Caco-2 (cell line): ENCODE measurements at regions not wholly inside any gene's neighbourhood (a gene's known extent, or its start where the extent isn't known, plus 50 kb on each side); places are given as distances from the start of the nearest gene placed in this dataset.

Experiments
- BruUV-seq: library from RNA; stranded (reverse); fragments of 400-500 nt; replicated peaks from 2 replicates; lab custom pipeline; 2021; lab: Mats Ljungman, UMichigan
- CTCF ChIA-PET: fragments of 300-600 bp; sonication (Branson Sonifier 250); formaldehyde crosslinking; loops from one replicate; lab custom pipeline; 2022; ENCODE audit warnings: antibody characterized with exemption; lab: Charles Lee
- POLR2A ChIA-PET: fragments of 300-600 bp; sonication (Branson Sonifier 250); formaldehyde crosslinking; loops from one replicate; lab custom pipeline; 2022; ENCODE audit warnings: antibody characterized with exemption; lab: Charles Lee
- DNase-seq, 2 experiments: peaks; one replicate each; pipeline versions ENCODE4 v3.0.0 to v3.0.0-alpha.2; 2020 to 2022
- H3K27me3 ChIP-seq: replicated peaks from 2 replicates; pipeline ENCODE4 v1.6.0; 2011; ENCODE audit warnings: low read length; ENCODE audit not compliant: control insufficient read depth, insufficient read depth
- H3K36me3 ChIP-seq: 2 replicates; pipeline ENCODE4 v1.5.1; 2011; ENCODE audit warnings: low read length; ENCODE audit not compliant: control insufficient read depth, insufficient read depth
- H3K4me1 ChIP-seq: fragments of 250-450 bp; sonication (Bioruptor Pico); 2 replicates; pipeline ENCODE4 v1.5.1; 2020; ENCODE audit warnings: mild to moderate bottlenecking
- H3K4me3 ChIP-seq: 2 replicates; pipeline ENCODE4 v1.5.1; 2011; ENCODE audit warnings: low read depth, mild to moderate bottlenecking, control low read depth, low read length
- H3K9me3 ChIP-seq: fragments of 250-450 bp; sonication (Bioruptor Pico); 2 replicates; pipeline ENCODE4 v1.5.1; 2020; ENCODE audit warnings: mild to moderate bottlenecking, moderate library complexity
- H3K27ac Mint-ChIP-seq: one replicate; pipeline ENCODE4 v1.8.0; 2022; ENCODE audit warnings: mixed read lengths; ENCODE audit not compliant: unreplicated experiment
- H3K27me3 Mint-ChIP-seq: one replicate; pipeline ENCODE4 v1.8.0; 2022; ENCODE audit warnings: mixed read lengths; ENCODE audit not compliant: insufficient read depth, unreplicated experiment
- H3K36me3 Mint-ChIP-seq: one replicate; pipeline ENCODE4 v1.8.0; 2022; ENCODE audit warnings: mild to moderate bottlenecking, mixed read lengths; ENCODE audit not compliant: insufficient read depth, unreplicated experiment
- H3K4me1 Mint-ChIP-seq: one replicate; pipeline ENCODE4 v1.8.0; 2022; ENCODE audit warnings: low read depth, mixed read lengths; ENCODE audit not compliant: unreplicated experiment
- H3K4me3 Mint-ChIP-seq: one replicate; pipeline ENCODE4 v1.8.0; 2022; ENCODE audit warnings: mild to moderate bottlenecking, moderate library complexity, mixed read lengths; ENCODE audit not compliant: unreplicated experiment
- H3K9me3 Mint-ChIP-seq: one replicate; pipeline ENCODE4 v1.8.0; 2022; ENCODE audit warnings: mixed read lengths; ENCODE audit not compliant: unreplicated experiment
- CTCF ChIP-seq, 2 experiments: fragments of 200-600 bp in 1 of 2; IDR thresholded peaks; 1 replicate in 1 of 2; 2 replicates in 1 of 2; pipeline versions ENCODE4 v1.5.1 to v1.8.0; 2011 to 2022; ENCODE audit warnings: antibody characterized with exemption in 1 of 2, control low read depth in 1 of 2, inconsistent platforms in 1 of 2, low read depth in 1 of 2, low read length in 1 of 2, mild to moderate bottlenecking in 1 of 2, moderate library complexity in 1 of 2; ENCODE audit not compliant: insufficient read depth in 1 of 2, severe bottlenecking in 1 of 2, unreplicated experiment in 1 of 2
- intact Hi-C: fragments of 100-400 bp; cut with micrococcal nuclease; formaldehyde crosslinking; loops from one replicate; pipeline ENCODE4 v1.10.0; 2022; ENCODE audit not compliant: unreplicated experiment

- TF ChIP-seq CTCF (IDR thresholded peaks at IDR 0.05; ENCODE audit: insufficient read depth in 1 of 2, low read depth in 1 of 2, low read length in 1 of 2, severe bottlenecking in 1 of 2, unreplicated experiment in 1 of 2), result no peak
- POLR2A ChIA-PET, result no interaction called here
- Mint-ChIP-seq H3K9me3 (no peaks in the 10 kb centered on the region), H3K4me3 (no peak overlapping the region), H3K4me1 (no peaks in the 10 kb centered on the region), H3K36me3 (no peaks in the 10 kb centered on the region), H3K27me3 (no peaks in the 10 kb centered on the region), H3K27ac (no peak overlapping the region)
- Histone ChIP-seq H3K4me3 (no peak overlapping the region), H3K9me3 (no peaks in the 10 kb centered on the region), H3K27me3 (no peaks in the 10 kb centered on the region), H3K36me3 (no peaks in the 10 kb centered on the region), H3K4me1 (no peaks in the 10 kb centered on the region)
- DNase-seq, result no peak
- BruUV-seq, result no TSS peak
- intact Hi-C loops, result no loop called here
- CTCF ChIA-PET, result no interaction called here
Measured at GRCh38 chr1:24996456-24996855, 66.4 kb upstream of the RUNX3 start.

GRCh38 chr1:24995661-24996060, 65.6 kb upstream of the RUNX3 start:
- Mint-ChIP-seq H3K9me3 (no peaks in the 10 kb centered on the region), H3K27me3 (peaks cover 3% of the 10 kb centered on the region), H3K27ac (no peak overlapping the region), H3K4me1 (no peaks in the 10 kb centered on the region), H3K4me3 (no peak overlapping the region), H3K36me3 (no peaks in the 10 kb centered on the region)
- DNase-seq, result no peak
- ChIA-PET POLR2A (no interaction called here), CTCF (no interaction called here)
- H3K27me3 ChIP-seq, result no peaks in the 10 kb centered on the region
- H3K36me3 ChIP-seq, result no peaks in the 10 kb centered on the region
- H3K9me3 ChIP-seq, result no peaks in the 10 kb centered on the region
- intact Hi-C loops, result no loop called here
- no peak overlapping the region for H3K4me3 ChIP-seq
- BruUV-seq, result no TSS peak
- no peaks in the 10 kb centered on the region for H3K4me1 ChIP-seq
- no peak for TF ChIP-seq CTCF (IDR thresholded peaks at IDR 0.05; ENCODE audit: insufficient read depth in 1 of 2, low read depth in 1 of 2, low read length in 1 of 2, severe bottlenecking in 1 of 2, unreplicated experiment in 1 of 2)

DNA sequence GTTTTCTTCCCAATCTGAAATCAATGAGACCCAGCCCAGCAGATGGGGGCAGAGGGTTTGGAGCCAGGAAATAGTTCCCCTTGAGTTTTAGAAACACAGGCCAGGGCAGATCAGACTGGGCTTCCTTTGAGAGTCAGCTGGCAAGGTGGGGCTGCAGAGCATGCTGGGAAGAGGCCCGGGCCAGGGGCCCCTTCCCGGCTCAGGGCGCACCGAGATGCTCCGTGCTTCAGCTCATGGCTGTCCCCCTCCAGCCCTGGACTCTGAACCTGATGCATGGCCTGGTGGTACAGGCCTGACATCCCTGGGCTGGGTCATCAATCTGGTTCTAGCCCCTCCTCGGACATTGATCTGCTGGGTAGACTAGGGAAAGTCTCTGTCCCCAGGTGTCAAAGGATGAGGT, 65.1 kb upstream of the RUNX3 start:
- BruUV-seq, result no TSS peak
- Mint-ChIP-seq H3K9me3 (no peaks in the 10 kb centered on the region), H3K4me3 (no peak overlapping the region), H3K27me3 (peaks cover 3% of the 10 kb centered on the region), H3K27ac (no peak overlapping the region), H3K36me3 (no peaks in the 10 kb centered on the region), H3K4me1 (no peaks in the 10 kb centered on the region)
- intact Hi-C loops, result no loop called here
- ChIA-PET POLR2A (no interaction called here), CTCF (no interaction called here)
- no peak for TF ChIP-seq CTCF (IDR thresholded peaks at IDR 0.05; ENCODE audit: insufficient read depth in 1 of 2, low read depth in 1 of 2, low read length in 1 of 2, severe bottlenecking in 1 of 2, unreplicated experiment in 1 of 2)
- H3K4me1 ChIP-seq, result no peaks in the 10 kb centered on the region
- no peaks in the 10 kb centered on the region for H3K27me3 ChIP-seq
- H3K4me3 ChIP-seq, result no peak overlapping the region
- no peaks in the 10 kb centered on the region for H3K36me3 ChIP-seq
- no peak for DNase-seq
- no peaks in the 10 kb centered on the region for H3K9me3 ChIP-seq
